Neural progenitor cell (in vitro differentiated cells): ENCODE measurements at regions not wholly inside any gene's neighbourhood (a gene's known extent, or its start where the extent isn't known, plus 50 kb on each side); places are given as distances from the start of the nearest gene placed in this dataset.

Source experiments
- DNase-seq: peaks from one replicate; pipeline ENCODE4 v3.0.0-alpha.2; 2016; ENCODE audit warnings: low spot score
- H2AFZ ChIP-seq: fragments of 200-600 bp; sonication (generic); replicated peaks from 2 replicates; pipeline ENCODE4 v1.6.1; 2016; ENCODE audit warnings: antibody characterized with exemption
- H3F3A ChIP-seq: fragments of 200-600 bp; sonication (generic); 2 replicates; pipeline ENCODE4 v1.6.1; 2016; ENCODE audit warnings: antibody characterized with exemption, low read depth
- H3K27ac ChIP-seq: fragments of 200-600 bp; sonication (generic); 2 replicates; pipeline ENCODE4 v1.5.1; 2016; ENCODE audit warnings: mild to moderate bottlenecking
- H3K27me3 ChIP-seq: fragments of 200-600 bp; sonication (generic); 2 replicates; pipeline ENCODE4 v1.6.1; 2016; ENCODE audit warnings: mild to moderate bottlenecking, moderate library complexity
- H3K36me3 ChIP-seq: fragments of 200-600 bp; sonication (generic); 2 replicates; pipeline ENCODE4 v1.5.1; 2016
- H3K4me1 ChIP-seq: fragments of 200-600 bp; sonication (generic); 2 replicates; pipeline ENCODE4 v1.6.1; 2016; ENCODE audit warnings: mixed run types
- H3K4me2 ChIP-seq: fragments of 200-600 bp; sonication (generic); 2 replicates; pipeline ENCODE4 v1.6.1; 2016
- H3K4me3 ChIP-seq: fragments of 200-600 bp; sonication (generic); 2 replicates; pipeline ENCODE4 v1.5.1; 2016
- H3K79me2 ChIP-seq: fragments of 200-600 bp; sonication (generic); 2 replicates; pipeline ENCODE4 v1.6.1; 2016; ENCODE audit warnings: low read depth
- H3K9ac ChIP-seq: fragments of 200-600 bp; sonication (generic); 2 replicates; pipeline ENCODE4 v1.6.1; 2016
- H3K9me3 ChIP-seq: fragments of 200-600 bp; sonication (generic); 2 replicates; pipeline ENCODE4 v1.5.1; 2016; ENCODE audit warnings: low read depth
- H4K20me1 ChIP-seq: fragments of 200-600 bp; sonication (generic); 2 replicates; pipeline ENCODE4 v1.6.1; 2016; ENCODE audit warnings: low read depth
- H3K27ac Mint-ChIP-seq: 3 replicates; pipeline ENCODE4 v1.8.0; 2021; ENCODE audit warnings: mixed read lengths
- H3K27me3 Mint-ChIP-seq: 2 replicates; pipeline ENCODE4 v1.8.0; 2022; ENCODE audit warnings: low read depth, mild to moderate bottlenecking, inconsistent platforms, moderate library complexity, mixed read lengths; ENCODE audit not compliant: insufficient read depth
- H3K36me3 Mint-ChIP-seq: 3 replicates; pipeline ENCODE4 v1.8.0; 2021; ENCODE audit warnings: mixed read lengths
- H3K4me1 Mint-ChIP-seq: 3 replicates; pipeline ENCODE4 v1.8.0; 2021; ENCODE audit warnings: mixed read lengths
- H3K4me3 Mint-ChIP-seq: 3 replicates; pipeline ENCODE4 v1.8.0; 2021; ENCODE audit warnings: mild to moderate bottlenecking, moderate library complexity, mixed read lengths
- H3K9me3 Mint-ChIP-seq: 3 replicates; pipeline ENCODE4 v1.8.0; 2020; ENCODE audit warnings: mixed read lengths
- EZH2 ChIP-seq: fragments of 200-600 bp; sonication (generic); IDR thresholded peaks from 2 replicates; pipeline ENCODE4 v1.6.1; 2017; ENCODE audit warnings: antibody characterized with exemption, mild to moderate bottlenecking, moderate library complexity
- EZH2phosphoT487 ChIP-seq: fragments of 200-600 bp; sonication (generic); IDR thresholded peaks from 2 replicates; pipeline ENCODE4 v1.6.1; 2017; ENCODE audit warnings: antibody characterized with exemption
- TF ChIP-seq, protein P1 (sequence below): fragments of 200-600 bp; sonication (generic); IDR thresholded peaks from 2 replicates; pipeline ENCODE4 v1.5.1; 2017; ENCODE audit warnings: antibody characterized with exemption, mild to moderate bottlenecking

DNA sequence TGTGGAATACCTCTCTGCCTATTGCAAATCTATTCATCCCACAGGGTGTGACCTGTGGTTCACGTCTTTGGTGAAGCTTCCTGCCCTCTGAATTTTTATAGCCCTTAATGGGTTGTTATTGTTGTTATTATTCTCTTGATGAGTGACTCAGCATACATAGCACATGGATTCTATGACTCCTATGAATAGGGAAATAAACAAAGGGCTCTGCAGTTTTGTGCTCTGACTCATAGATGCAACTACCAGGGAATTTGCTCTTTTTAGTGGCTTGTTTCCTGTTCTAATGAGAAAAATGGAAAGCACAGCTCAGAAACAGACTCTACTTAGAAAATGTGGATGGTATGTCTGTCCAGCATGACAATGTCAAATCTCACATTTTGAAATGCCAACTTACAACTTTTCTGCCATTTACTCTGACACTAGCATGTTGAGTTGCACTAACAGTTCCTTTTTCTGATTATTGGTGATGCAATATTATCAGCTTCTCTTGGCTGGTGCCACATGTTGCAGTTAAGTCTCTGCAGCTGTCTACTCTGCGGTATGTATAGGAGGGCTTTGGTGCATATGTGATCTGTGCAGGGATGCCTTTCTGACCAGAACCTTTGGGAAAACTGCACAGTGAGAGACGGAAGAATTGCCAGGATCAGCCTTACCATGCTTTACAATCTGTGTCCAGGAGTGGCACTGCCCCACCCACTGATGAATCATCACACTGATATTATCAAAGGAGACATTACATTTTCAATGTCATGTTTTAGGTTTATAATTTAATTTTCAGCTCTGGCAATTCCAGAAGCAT, 996.4 kb upstream of the WWC1 start:
- Histone ChIP-seq H3K27ac (no peak overlapping the region), H3K27me3 (no peaks in the 10 kb centered on the region), H3K4me3 (no peak overlapping the region), H3F3A (no peaks in the 10 kb centered on the region), H4K20me1 (no peaks in the 10 kb centered on the region), H3K36me3 (no peaks in the 10 kb centered on the region), H3K79me2 (no peaks in the 10 kb centered on the region), H2AFZ (no peak overlapping the region), H3K9ac (no peak overlapping the region), H3K9me3 (no peaks in the 10 kb centered on the region), H3K4me2 (no peak overlapping the region), H3K4me1 (peaks cover 9% of the 10 kb centered on the region)
- Mint-ChIP-seq H3K4me3 (no peak overlapping the region), H3K4me1 (peaks cover 47% of the 10 kb centered on the region), H3K27ac (no peak overlapping the region), H3K27me3 (peaks cover 2% of the 10 kb centered on the region), H3K9me3 (peaks cover 10% of the 10 kb centered on the region), H3K36me3 (peaks cover 2% of the 10 kb centered on the region)
- no peak for DNase-seq
- no peak for TF ChIP-seq EZH2phosphoT487
- TF ChIP-seq EZH2: no peak
- TF ChIP-seq, protein P1, sequence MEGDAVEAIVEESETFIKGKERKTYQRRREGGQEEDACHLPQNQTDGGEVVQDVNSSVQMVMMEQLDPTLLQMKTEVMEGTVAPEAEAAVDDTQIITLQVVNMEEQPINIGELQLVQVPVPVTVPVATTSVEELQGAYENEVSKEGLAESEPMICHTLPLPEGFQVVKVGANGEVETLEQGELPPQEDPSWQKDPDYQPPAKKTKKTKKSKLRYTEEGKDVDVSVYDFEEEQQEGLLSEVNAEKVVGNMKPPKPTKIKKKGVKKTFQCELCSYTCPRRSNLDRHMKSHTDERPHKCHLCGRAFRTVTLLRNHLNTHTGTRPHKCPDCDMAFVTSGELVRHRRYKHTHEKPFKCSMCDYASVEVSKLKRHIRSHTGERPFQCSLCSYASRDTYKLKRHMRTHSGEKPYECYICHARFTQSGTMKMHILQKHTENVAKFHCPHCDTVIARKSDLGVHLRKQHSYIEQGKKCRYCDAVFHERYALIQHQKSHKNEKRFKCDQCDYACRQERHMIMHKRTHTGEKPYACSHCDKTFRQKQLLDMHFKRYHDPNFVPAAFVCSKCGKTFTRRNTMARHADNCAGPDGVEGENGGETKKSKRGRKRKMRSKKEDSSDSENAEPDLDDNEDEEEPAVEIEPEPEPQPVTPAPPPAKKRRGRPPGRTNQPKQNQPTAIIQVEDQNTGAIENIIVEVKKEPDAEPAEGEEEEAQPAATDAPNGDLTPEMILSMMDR: no peak

DNA sequence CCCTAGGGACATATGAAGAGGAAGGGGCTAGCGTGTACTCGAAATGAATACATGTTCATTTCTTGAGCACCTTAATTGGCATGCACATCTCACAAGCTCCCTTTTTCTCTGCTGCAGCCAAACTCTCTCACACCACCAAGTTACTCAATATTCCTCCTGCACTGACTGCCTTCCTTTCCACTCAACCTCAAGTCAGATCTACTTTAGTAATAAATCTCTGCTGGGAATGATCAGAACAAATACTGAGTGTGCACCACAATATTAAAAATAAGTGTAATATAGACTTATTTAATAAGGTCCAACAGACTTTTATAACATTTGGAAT, 995.8 kb upstream of the WWC1 start:
- H3K27ac Mint-ChIP-seq: no peak overlapping the region
- Histone ChIP-seq H3K4me2 (no peak overlapping the region), H3K9me3 (no peaks in the 10 kb centered on the region), H3K36me3 (no peaks in the 10 kb centered on the region), H3K27ac (no peak overlapping the region), H4K20me1 (no peaks in the 10 kb centered on the region), H3K4me3 (no peak overlapping the region), H3K4me1 (peaks cover 9% of the 10 kb centered on the region), H3F3A (no peaks in the 10 kb centered on the region), H2AFZ (no peak overlapping the region), H3K79me2 (no peaks in the 10 kb centered on the region), H3K9ac (no peak overlapping the region), H3K27me3 (no peaks in the 10 kb centered on the region)
- peaks cover 5% of the 10 kb centered on the region for H3K27me3 Mint-ChIP-seq
- H3K9me3 Mint-ChIP-seq: peaks cover 10% of the 10 kb centered on the region
- TF ChIP-seq EZH2 (no peak), EZH2phosphoT487 (no peak)
- TF ChIP-seq, protein P1: no peak
- H3K36me3 Mint-ChIP-seq: peaks cover 2% of the 10 kb centered on the region
- no peak overlapping the region for H3K4me3 Mint-ChIP-seq
- H3K4me1 Mint-ChIP-seq: peaks cover 50% of the 10 kb centered on the region
- DNase-seq: no peak

DNA sequence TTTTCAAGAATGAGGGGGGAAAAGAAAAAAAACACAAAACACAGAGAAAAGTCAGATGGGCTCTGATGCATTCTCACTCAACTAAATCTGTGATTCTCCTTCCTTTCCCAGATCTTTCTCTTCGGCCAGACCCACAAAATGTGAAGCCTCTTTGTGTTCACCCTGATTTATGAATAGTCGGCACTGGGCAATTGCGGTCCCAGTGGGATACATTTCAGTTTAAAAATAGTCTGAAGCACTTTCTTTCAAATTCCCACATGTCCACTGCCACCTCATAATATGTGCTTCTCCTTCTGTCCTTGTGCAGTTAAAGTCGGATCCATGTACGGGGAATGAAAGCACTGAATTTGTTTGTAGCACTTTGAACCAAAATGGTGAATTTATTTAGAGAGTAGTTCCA, 995.4 kb upstream of the WWC1 start:
- Mint-ChIP-seq H3K9me3 (peaks cover 8% of the 10 kb centered on the region), H3K36me3 (peaks cover 2% of the 10 kb centered on the region), H3K27ac (peak overlapping the region; percentile 87), H3K27me3 (peaks cover 5% of the 10 kb centered on the region), H3K4me1 (peaks cover 50% of the 10 kb centered on the region), H3K4me3 (no peak overlapping the region)
- Histone ChIP-seq H3K27me3 (no peaks in the 10 kb centered on the region), H3K36me3 (no peaks in the 10 kb centered on the region), H4K20me1 (no peaks in the 10 kb centered on the region), H3K9ac (no peak overlapping the region), H3K4me3 (no peak overlapping the region), H3K27ac (no peak overlapping the region), H3K79me2 (no peaks in the 10 kb centered on the region), H3K4me2 (no peak overlapping the region), H3F3A (no peaks in the 10 kb centered on the region), H2AFZ (no peak overlapping the region), H3K4me1 (peaks cover 9% of the 10 kb centered on the region), H3K9me3 (no peaks in the 10 kb centered on the region)
- TF ChIP-seq, protein P1: no peak
- no peak for TF ChIP-seq EZH2phosphoT487
- TF ChIP-seq EZH2: no peak
- no peak for DNase-seq
